Astrocyte of the cerebellum (primary cell): ENCODE measurements at regions not wholly inside any gene's neighbourhood (a gene's known extent, or its start where the extent isn't known, plus 50 kb on each side); places are given as distances from the start of the nearest gene placed in this dataset.

ENCODE experiments used
- DNase-seq: peaks from one replicate; pipeline ENCODE4 v3.0.0-alpha.2; 2011; ENCODE audit warnings: low read depth
- H3K4me3 ChIP-seq: 2 replicates; pipeline ENCODE4 v1.5.1; 2011; ENCODE audit warnings: mild to moderate bottlenecking, low read depth, low read length, moderate library complexity
- CTCF ChIP-seq: IDR thresholded peaks from 2 replicates; pipeline ENCODE4 v1.5.1; 2012; ENCODE audit warnings: low read length, low read depth, moderate library complexity, mild to moderate bottlenecking; ENCODE audit errors: missing control alignments
- in situ Hi-C: cut with HindIII; loops from 2 replicates; pipeline ENCODE4 v1.10.0; 2017; ENCODE audit warnings: low sequenced_read_pairs

- in situ Hi-C loops, result no loop called here
- no peak overlapping the region for H3K4me3 ChIP-seq
- DNase-seq, result no peak
- TF ChIP-seq CTCF, result no peak
These were observed 440.4 kb upstream of the DCN start for GRCh38 chr12:91622981-91623380.

GRCh38 chr12:91622037-91622436 is 439.4 kb upstream of the DCN start:
- TF ChIP-seq CTCF, result no peak
- no peak overlapping the region for H3K4me3 ChIP-seq
- DNase-seq, result no peak
- in situ Hi-C loops, result no loop called here

GRCh38 chr12:91620992-91621391 is 438.4 kb upstream of the DCN start:
- peak; percentile 44 for TF ChIP-seq CTCF
- no peak overlapping the region for H3K4me3 ChIP-seq
- DNase-seq, result peak; percentile 2
- in situ Hi-C loops, result no loop called here

GRCh38 chr12:91620422-91620821 is 437.8 kb upstream of the DCN start:
- H3K4me3 ChIP-seq, result no peak overlapping the region
- DNase-seq, result no peak
- TF ChIP-seq CTCF, result no peak
- in situ Hi-C loops, result no loop called here

- H3K4me3 ChIP-seq, result no peak overlapping the region
- DNase-seq, result no peak
- no peak for TF ChIP-seq CTCF
- in situ Hi-C loops, result no loop called here
These were observed 435.7 kb upstream of the DCN start for GRCh38 chr12:91618281-91618680.

GRCh38 chr12:91617818-91618217 is 435.2 kb upstream of the DCN start:
- TF ChIP-seq CTCF, result no peak
- in situ Hi-C loops, result no loop called here

GRCh38 chr12:91616416-91616815 is 433.8 kb upstream of the DCN start:
- no peak for DNase-seq
- TF ChIP-seq CTCF, result no peak
- in situ Hi-C loops, result no loop called here
- no peak overlapping the region for H3K4me3 ChIP-seq

More at GRCh38 chr12:91617818-91618217, 435.2 kb upstream of the DCN start:
- H3K4me3 ChIP-seq, result no peak overlapping the region
- no peak for DNase-seq
